ENCODE measurements at regions not wholly inside any gene's neighbourhood (a gene's known extent, or its start where the extent isn't known, plus 50 kb on each side); places are given as distances from the start of the nearest gene placed in this dataset.
A peak's percentile ranks its signal among the peaks of the same experiment; 100 is the strongest.

GRCh38 chr2:223300326-223300725 is 248.3 kb downstream of the KCNE4 start:
- DNase-seq (ENCODE audit: low read depth): peak; percentile 18

GRCh38 chr2:223306371-223306770 is 254.4 kb downstream of the KCNE4 start:
- peak; percentile 75 for TF ChIP-seq CTCF (conservative IDR thresholded peaks at IDR 0.05; ENCODE audit: low read depth, low read length)
- peak; percentile 4 for DNase-seq (ENCODE audit: low read depth)
- no peak overlapping the region for H3K4me3 ChIP-seq (ENCODE audit: low read depth, low read length)

More at GRCh38 chr2:223300326-223300725, 248.3 kb downstream of the KCNE4 start:
- no peak overlapping the region for H3K4me3 ChIP-seq (ENCODE audit: low read depth, low read length)
- TF ChIP-seq CTCF (conservative IDR thresholded peaks at IDR 0.05; ENCODE audit: low read depth, low read length): no peak

- no peak for TF ChIP-seq CTCF (conservative IDR thresholded peaks at IDR 0.05; ENCODE audit: low read depth, low read length)
These were observed 260.1 kb downstream of the KCNE4 start for GRCh38 chr2:223311889-223312680.

GRCh38 chr2:223313101-223313500 is 261.1 kb downstream of the KCNE4 start:
- no peak for DNase-seq (ENCODE audit: low read depth)
- H3K4me3 ChIP-seq (ENCODE audit: low read depth, low read length): no peak overlapping the region
- no peak for TF ChIP-seq CTCF (conservative IDR thresholded peaks at IDR 0.05; ENCODE audit: low read depth, low read length)

More at GRCh38 chr2:223311889-223312680, 260.1 kb downstream of the KCNE4 start:
- DNase-seq (ENCODE audit: low read depth): no peak
- no peak overlapping the region for H3K4me3 ChIP-seq (ENCODE audit: low read depth, low read length)

- TF ChIP-seq CTCF (conservative IDR thresholded peaks at IDR 0.05; ENCODE audit: low read depth, low read length): no peak
- peak; percentile 7 for DNase-seq (ENCODE audit: low read depth)
- no peak overlapping the region for H3K4me3 ChIP-seq (ENCODE audit: low read depth, low read length)
These were observed 262.8 kb downstream of the KCNE4 start for GRCh38 chr2:223314811-223315210.

- DNase-seq (ENCODE audit: low read depth): no peak
- no peak for TF ChIP-seq CTCF (conservative IDR thresholded peaks at IDR 0.05; ENCODE audit: low read depth, low read length)
These were observed 263.8 kb downstream of the KCNE4 start for GRCh38 chr2:223315813-223316212.

GRCh38 chr2:223316342-223316741 is 264.4 kb downstream of the KCNE4 start:
- TF ChIP-seq CTCF (conservative IDR thresholded peaks at IDR 0.05; ENCODE audit: low read depth, low read length): no peak
- no peak for DNase-seq (ENCODE audit: low read depth)

More at GRCh38 chr2:223315813-223316212, 263.8 kb downstream of the KCNE4 start:
- H3K4me3 ChIP-seq (ENCODE audit: low read depth, low read length): no peak overlapping the region

More at GRCh38 chr2:223316342-223316741, 264.4 kb downstream of the KCNE4 start:
- H3K4me3 ChIP-seq (ENCODE audit: low read depth, low read length): no peak overlapping the region
